ENCODE measurements at regions not wholly inside any gene's neighbourhood (a gene's known extent, or its start where the extent isn't known, plus 50 kb on each side); places are given as distances from the start of the nearest gene placed in this dataset.

DNA sequence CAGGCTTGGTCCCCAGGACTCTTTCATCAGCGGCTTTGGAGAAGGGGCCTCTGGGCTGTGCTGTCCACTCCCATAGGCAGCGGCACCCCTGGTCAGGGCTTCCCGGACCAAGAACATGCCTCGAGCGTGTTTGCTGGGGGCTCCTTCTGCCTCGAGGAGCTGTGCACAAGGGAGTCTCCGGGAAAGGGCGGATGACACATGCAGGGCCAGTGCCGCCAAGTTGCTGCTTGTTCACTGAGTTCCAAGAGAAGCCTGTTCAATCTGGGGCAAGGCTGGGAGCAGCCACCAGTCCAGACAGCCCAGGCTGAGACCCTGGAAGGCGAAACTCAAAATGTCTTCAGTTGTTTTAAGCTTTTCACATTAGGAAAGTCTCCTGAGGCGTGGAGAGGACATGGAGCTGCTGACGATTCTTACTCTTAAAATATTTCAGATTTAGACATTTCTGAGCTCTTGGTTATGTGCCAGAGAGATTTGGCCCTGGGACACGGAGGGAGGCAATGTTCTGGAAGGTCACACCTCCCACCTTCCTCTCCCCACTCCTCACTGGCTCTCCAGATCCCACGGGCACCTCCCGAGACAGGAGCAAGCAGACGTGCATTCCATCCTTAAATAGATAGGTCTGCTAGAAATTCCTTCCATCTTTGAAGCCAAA lies 84.5 kb upstream of the ZNF469 start:
- TF ChIP-seq, protein P1, sequence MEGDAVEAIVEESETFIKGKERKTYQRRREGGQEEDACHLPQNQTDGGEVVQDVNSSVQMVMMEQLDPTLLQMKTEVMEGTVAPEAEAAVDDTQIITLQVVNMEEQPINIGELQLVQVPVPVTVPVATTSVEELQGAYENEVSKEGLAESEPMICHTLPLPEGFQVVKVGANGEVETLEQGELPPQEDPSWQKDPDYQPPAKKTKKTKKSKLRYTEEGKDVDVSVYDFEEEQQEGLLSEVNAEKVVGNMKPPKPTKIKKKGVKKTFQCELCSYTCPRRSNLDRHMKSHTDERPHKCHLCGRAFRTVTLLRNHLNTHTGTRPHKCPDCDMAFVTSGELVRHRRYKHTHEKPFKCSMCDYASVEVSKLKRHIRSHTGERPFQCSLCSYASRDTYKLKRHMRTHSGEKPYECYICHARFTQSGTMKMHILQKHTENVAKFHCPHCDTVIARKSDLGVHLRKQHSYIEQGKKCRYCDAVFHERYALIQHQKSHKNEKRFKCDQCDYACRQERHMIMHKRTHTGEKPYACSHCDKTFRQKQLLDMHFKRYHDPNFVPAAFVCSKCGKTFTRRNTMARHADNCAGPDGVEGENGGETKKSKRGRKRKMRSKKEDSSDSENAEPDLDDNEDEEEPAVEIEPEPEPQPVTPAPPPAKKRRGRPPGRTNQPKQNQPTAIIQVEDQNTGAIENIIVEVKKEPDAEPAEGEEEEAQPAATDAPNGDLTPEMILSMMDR (IDR thresholded peaks at IDR 0.05; ENCODE audit: borderline replicate concordance, extremely low read depth, low read length, poor library complexity, severe bottlenecking), result no peak
- TF ChIP-seq EZH2 (IDR thresholded peaks at IDR 0.05; ENCODE audit: borderline replicate concordance, low read depth, low read length, severe bottlenecking), result no peak
